ENCODE measurements at regions not wholly inside any gene's neighbourhood (a gene's known extent, or its start where the extent isn't known, plus 50 kb on each side); places are given as distances from the start of the nearest gene placed in this dataset.

DNA sequence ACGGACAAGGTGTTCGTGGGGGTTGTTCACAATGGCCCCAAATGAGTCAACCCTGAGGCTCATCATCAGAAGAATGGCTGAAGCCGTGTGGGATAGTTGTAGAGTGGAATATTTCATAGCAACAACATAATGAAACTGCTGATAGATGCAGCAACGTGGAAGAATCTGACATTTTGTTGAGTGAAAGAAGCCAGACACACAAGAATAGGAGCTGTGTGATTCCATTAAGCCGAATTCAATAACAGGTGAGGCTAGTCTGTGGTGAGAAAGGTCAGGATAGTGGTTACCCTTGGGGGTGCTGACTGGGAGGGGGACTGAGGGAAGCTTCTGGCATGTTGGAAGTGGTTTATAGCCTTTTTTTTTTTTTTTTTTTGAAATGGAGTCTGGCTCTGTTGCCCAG, 144.0 kb downstream of the SMAD6 start:
- no peaks in the 10 kb centered on the region for H3K9me3 ChIP-seq (replicated peaks; ENCODE audit: insufficient read depth, low read length)
- peaks cover 30% of the 10 kb centered on the region for H3K27me3 ChIP-seq (replicated peaks; ENCODE audit: insufficient read depth, low read length)
- H3K4me1 ChIP-seq (ENCODE audit: low read length), result 0 out of 2 replicates have a peak, but pooled peaks cover 3% of the 10 kb centered on the region
- H3K79me2 ChIP-seq (ENCODE audit: low read length), result no peaks in the 10 kb centered on the region
- H3K9me2 ChIP-seq (replicated peaks; ENCODE audit: insufficient read depth, low read length), result no peaks in the 10 kb centered on the region
- no peak overlapping the region for H3K9ac ChIP-seq (ENCODE audit: low read length)
- no peaks in the 10 kb centered on the region for H4K20me1 ChIP-seq (ENCODE audit: insufficient read depth, low read length)
- no peak overlapping the region for H3K4me3 ChIP-seq (ENCODE audit: low read length)
- no peak overlapping the region for H3K4me2 ChIP-seq (ENCODE audit: low read depth, low read length)
- H2AFZ ChIP-seq (ENCODE audit: low read length), result no peak overlapping the region
- no peaks in the 10 kb centered on the region for H3F3A ChIP-seq (ENCODE audit: insufficient read depth, low read length)
- DNase-seq, result no peak
- H3K36me3 ChIP-seq (replicated peaks; ENCODE audit: insufficient read depth, low read length), result no peaks in the 10 kb centered on the region
- no peak overlapping the region for H3K27ac ChIP-seq (ENCODE audit: low read length)
- TF ChIP-seq EZH2 (optimal IDR thresholded peaks at IDR 0.05; ENCODE audit: low read depth, low read length), result no peak
- TF ChIP-seq, protein P1, sequence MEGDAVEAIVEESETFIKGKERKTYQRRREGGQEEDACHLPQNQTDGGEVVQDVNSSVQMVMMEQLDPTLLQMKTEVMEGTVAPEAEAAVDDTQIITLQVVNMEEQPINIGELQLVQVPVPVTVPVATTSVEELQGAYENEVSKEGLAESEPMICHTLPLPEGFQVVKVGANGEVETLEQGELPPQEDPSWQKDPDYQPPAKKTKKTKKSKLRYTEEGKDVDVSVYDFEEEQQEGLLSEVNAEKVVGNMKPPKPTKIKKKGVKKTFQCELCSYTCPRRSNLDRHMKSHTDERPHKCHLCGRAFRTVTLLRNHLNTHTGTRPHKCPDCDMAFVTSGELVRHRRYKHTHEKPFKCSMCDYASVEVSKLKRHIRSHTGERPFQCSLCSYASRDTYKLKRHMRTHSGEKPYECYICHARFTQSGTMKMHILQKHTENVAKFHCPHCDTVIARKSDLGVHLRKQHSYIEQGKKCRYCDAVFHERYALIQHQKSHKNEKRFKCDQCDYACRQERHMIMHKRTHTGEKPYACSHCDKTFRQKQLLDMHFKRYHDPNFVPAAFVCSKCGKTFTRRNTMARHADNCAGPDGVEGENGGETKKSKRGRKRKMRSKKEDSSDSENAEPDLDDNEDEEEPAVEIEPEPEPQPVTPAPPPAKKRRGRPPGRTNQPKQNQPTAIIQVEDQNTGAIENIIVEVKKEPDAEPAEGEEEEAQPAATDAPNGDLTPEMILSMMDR (IDR thresholded peaks at IDR 0.05; ENCODE audit: low read length), result no peak
- no peak for TF ChIP-seq EZH2phosphoT487 (IDR thresholded peaks at IDR 0.05; ENCODE audit: low read length)

DNA sequence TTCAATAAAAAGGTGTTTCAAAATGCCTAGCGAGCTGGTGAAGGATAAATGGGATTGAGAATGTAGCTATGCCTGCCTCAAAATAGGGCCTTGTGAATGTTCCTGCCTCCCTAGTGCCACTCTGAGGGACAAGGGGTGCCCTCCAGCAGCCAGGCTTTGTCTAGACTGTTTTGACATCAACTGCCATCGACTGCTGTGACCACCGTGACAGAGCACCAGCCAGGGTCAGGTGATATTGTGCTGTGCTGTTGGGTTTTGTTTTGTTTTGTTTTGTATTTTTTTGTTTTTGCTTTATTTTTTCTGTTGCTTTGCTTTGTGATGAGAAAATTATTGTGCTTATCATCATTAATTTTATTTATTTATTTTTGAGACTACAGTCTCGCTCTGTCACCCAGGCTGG, 144.8 kb downstream of the SMAD6 start:
- TF ChIP-seq EZH2phosphoT487 (IDR thresholded peaks at IDR 0.05; ENCODE audit: low read length) (no peak), EZH2 (optimal IDR thresholded peaks at IDR 0.05; ENCODE audit: low read depth, low read length) (no peak)
- TF ChIP-seq, protein P1 (IDR thresholded peaks at IDR 0.05; ENCODE audit: low read length), result no peak
- H3K9me2 ChIP-seq (replicated peaks; ENCODE audit: insufficient read depth, low read length), result no peaks in the 10 kb centered on the region
- 0 out of 2 replicates have a peak, but pooled peaks cover 3% of the 10 kb centered on the region for H3K4me1 ChIP-seq (ENCODE audit: low read length)
- no peak overlapping the region for H3K9ac ChIP-seq (ENCODE audit: low read length)
- H4K20me1 ChIP-seq (ENCODE audit: insufficient read depth, low read length), result no peaks in the 10 kb centered on the region
- no peak overlapping the region for H3K27ac ChIP-seq (ENCODE audit: low read length)
- H3K9me3 ChIP-seq (replicated peaks; ENCODE audit: insufficient read depth, low read length), result no peaks in the 10 kb centered on the region
- H3K79me2 ChIP-seq (ENCODE audit: low read length), result no peaks in the 10 kb centered on the region
- no peak overlapping the region for H2AFZ ChIP-seq (ENCODE audit: low read length)
- no peak for DNase-seq
- no peaks in the 10 kb centered on the region for H3F3A ChIP-seq (ENCODE audit: insufficient read depth, low read length)
- H3K27me3 ChIP-seq (replicated peaks; ENCODE audit: insufficient read depth, low read length), result peaks cover 27% of the 10 kb centered on the region
- no peak overlapping the region for H3K4me3 ChIP-seq (ENCODE audit: low read length)
- H3K36me3 ChIP-seq (replicated peaks; ENCODE audit: insufficient read depth, low read length), result no peaks in the 10 kb centered on the region
- H3K4me2 ChIP-seq (ENCODE audit: low read depth, low read length), result no peak overlapping the region

DNA sequence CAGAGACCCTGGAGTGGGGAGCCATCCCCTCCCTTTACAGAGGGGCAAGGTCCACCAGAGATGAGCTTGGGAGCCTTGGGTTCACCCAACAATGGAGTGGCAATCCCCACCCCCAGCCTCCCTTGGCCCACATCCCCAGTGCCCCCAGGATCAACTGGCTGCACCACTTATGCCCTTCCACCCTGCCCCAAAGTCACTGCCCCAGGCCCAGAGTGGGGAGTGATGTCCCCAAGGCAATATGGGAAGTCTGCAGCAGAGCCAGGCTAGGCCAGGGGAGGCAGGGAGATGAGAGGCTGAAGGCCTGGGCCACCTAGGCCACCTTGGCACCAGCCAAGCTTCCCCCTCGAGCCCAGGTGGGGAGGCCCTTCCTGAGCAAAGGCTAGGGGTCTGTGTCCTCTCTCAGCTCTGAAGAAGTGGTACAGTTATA, 145.5 kb downstream of the SMAD6 start:
- Histone ChIP-seq H3K36me3 (replicated peaks; ENCODE audit: insufficient read depth, low read length) (no peaks in the 10 kb centered on the region), H3K9me2 (replicated peaks; ENCODE audit: insufficient read depth, low read length) (no peaks in the 10 kb centered on the region), H2AFZ (ENCODE audit: low read length) (no peak overlapping the region), H3K27ac (ENCODE audit: low read length) (no peak overlapping the region), H3K4me2 (ENCODE audit: low read depth, low read length) (no peak overlapping the region), H3K9me3 (replicated peaks; ENCODE audit: insufficient read depth, low read length) (no peaks in the 10 kb centered on the region), H4K20me1 (ENCODE audit: insufficient read depth, low read length) (no peaks in the 10 kb centered on the region), H3K27me3 (replicated peaks; ENCODE audit: insufficient read depth, low read length) (peaks cover 29% of the 10 kb centered on the region), H3K4me3 (ENCODE audit: low read length) (no peak overlapping the region), H3F3A (ENCODE audit: insufficient read depth, low read length) (no peaks in the 10 kb centered on the region), H3K79me2 (ENCODE audit: low read length) (no peaks in the 10 kb centered on the region), H3K9ac (ENCODE audit: low read length) (no peak overlapping the region), H3K4me1 (ENCODE audit: low read length) (0 out of 2 replicates have a peak, but pooled peaks cover 3% of the 10 kb centered on the region)
- no peak for DNase-seq
- TF ChIP-seq EZH2phosphoT487 (IDR thresholded peaks at IDR 0.05; ENCODE audit: low read length) (no peak), EZH2 (optimal IDR thresholded peaks at IDR 0.05; ENCODE audit: low read depth, low read length) (no peak)
- TF ChIP-seq, protein P1 (IDR thresholded peaks at IDR 0.05; ENCODE audit: low read length), result no peak

All from MM.1S (cell line).